NCI-H2107 (cell line): ENCODE measurements at regions not wholly inside any gene's neighbourhood (a gene's known extent, or its start where the extent isn't known, plus 50 kb on each side); places are given as distances from the start of the nearest gene placed in this dataset.

Experiments
- DNase-seq: peaks from one replicate; lab custom pipeline; 2025; lab: John Stamatoyannopoulos, UW

DNA sequence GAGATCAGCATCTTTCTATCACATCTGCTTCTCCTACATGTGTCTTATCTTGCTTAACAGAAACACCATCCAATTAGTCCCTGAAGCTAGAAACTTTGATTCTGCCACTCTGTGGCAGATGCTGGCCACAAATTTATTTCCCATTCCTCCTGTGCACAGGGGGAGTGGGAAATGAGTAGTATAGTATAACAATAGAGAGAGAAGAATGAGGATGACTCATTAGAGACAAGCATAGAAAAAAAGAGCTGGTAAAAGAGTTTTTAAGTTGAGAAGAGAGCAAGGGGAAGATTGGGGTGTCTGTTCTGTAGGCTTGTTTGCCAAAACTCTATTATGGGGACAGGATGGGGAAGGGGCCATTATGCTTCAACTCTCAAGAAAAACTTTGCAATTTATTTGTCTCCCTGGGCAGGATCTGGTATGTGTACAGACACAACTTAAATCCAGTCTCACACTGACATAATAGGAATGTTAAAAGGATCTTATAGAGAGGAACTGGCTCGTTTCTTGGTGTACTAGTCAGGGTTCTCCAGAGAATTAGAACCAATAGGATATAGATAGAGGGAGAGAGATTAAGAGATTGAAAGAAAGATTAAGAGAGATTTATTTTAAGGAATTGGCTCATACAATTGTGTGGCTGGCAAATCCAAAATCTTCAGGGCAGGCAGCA lies 142.6 kb upstream of the CPSF6 start:
- DNase-seq: no peak

DNA sequence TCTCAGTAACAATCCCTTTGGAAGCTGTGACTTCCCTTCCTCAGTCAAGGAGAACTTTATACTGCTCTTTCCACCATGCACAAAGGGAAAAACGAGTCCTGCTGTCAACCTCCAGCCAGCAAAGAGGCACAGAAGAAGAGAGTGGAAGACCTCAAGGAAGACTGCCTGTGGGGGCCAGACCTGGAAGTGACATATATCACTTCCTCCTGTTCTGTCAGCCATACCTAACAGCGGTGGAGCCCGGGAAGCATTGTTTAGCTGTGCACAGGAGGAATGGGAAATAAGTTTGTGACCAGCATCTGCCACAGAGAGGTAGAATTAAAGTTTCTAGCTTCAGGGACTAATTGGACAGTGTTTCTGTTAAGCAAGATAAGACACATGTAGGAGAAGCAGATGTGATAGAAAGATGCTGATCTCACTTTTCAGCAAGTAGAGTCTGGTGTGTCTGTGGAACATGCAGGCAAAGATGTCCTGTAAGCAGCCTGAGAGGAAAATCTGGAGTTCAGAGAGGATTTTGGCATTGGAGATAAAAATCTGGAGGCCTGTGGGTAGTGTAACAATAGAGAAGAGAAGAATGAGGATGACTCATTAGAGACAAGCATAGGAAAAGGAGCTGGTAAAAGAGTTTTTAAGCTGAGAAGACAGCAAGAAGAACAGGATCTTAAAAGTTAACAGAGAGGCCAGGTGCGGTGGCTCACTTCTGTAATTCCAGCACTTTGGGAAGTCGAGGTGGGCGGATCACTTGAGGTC lies 141.6 kb upstream of the CPSF6 start:
- DNase-seq: no peak

DNA sequence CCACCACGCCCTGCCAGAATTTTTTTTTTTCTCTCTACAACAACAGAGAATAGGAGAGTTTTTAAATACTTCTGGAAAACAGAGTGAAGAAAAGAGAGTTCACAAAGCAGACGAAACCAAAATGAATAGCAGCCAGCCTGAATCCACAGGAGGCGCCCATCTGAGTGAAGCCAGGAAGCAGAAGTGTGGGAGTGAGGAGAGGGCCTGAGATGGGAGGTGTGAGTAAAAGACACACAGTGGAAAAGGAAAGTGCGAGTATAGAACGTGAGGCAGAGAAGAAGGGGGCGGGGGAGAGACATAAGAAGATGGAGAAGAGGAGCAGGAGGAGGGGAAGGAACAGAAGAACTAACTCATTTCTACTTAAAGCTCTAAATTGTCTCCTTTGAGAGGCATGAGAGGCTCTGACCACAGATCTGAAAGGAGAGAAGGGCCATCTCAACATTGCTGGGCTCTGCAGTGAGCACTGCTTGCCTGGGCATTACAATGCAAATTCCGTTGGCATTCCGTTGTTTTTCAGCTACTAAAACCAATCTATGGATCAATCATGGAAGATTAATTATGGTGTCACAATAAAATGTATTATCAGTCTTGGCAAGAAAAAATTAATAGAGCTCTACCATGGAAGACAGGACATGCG lies 140.1 kb upstream of the CPSF6 start:
- no peak for DNase-seq

DNA sequence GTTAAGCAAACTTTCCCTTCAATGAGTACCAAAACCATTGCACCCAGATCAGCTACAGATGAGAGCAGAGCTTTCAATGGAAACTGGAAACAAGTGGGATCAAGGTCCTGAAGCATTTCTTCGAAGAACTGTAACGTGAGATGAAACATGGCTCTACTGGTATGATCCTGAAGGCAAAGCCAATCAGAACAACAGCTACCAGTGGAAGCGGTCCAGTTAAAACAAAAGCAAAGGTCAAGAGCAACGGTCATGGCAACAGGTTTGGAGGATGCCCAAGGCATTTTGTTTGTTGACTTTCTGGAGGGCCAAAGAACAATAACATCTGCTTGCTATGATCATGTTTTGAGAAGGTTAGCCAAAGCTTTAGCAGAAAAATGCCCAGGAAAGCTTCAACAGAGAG lies 137.9 kb upstream of the CPSF6 start:
- no peak for DNase-seq

DNA sequence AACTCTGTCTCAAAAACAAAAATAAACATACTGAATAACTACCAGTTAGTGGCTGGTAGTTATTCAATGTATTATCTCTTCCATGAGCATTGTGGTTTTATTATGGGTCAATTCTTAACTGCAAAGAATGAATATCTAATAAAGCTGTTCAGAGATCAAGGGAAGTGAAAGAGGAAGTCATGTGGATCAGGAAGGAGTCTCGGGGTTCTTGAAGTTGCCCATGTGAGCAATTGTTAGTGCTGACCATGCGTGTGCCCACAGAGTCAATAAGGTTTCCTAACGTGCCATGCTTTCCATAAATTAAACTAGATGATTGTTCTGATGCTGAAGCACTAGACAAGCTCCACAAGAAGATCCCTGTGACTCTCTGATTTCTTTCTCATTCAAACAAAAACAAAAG lies 136.5 kb upstream of the CPSF6 start:
- no peak for DNase-seq

DNA sequence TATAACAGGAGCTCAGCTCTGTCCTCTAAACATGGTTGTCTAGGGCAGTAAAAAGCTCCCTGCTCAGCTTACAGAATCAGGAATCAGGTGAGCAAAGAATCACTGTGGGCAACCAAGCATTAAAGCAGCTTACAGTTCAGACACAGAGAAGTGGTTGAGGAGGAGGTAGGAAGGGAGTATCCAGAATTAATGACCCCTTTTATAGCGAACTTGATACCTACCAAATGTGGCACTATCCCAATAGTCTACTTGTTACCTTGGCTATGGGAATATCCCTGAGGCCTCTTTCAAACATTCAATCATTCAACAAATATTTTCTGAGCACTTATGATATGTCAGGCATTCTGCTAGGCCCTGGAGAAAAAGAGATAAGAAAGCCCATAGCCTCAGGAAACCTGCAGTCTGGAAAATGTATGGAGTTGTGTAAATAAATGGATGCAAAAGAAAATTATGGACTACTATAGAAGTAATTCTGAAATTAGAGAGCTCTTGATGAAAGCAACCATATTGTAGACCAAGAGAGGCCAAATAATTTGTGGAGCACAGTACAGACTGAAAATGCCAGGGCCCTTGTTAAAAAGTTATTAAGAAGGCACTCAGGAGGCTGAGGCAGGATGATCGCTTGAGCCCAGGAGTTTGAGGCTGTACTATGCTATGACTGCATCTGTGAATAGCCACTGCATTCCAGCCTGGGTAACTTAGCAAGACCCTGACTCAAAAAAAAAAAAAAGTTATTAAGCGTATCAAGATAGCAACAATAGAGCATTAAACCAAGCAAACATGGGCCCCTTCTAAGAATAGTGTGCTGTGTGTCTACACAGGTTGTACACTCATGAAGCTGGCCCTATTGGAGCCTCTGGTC lies 134.0 kb upstream of the CPSF6 start:
- peak; percentile 46 for DNase-seq

DNA sequence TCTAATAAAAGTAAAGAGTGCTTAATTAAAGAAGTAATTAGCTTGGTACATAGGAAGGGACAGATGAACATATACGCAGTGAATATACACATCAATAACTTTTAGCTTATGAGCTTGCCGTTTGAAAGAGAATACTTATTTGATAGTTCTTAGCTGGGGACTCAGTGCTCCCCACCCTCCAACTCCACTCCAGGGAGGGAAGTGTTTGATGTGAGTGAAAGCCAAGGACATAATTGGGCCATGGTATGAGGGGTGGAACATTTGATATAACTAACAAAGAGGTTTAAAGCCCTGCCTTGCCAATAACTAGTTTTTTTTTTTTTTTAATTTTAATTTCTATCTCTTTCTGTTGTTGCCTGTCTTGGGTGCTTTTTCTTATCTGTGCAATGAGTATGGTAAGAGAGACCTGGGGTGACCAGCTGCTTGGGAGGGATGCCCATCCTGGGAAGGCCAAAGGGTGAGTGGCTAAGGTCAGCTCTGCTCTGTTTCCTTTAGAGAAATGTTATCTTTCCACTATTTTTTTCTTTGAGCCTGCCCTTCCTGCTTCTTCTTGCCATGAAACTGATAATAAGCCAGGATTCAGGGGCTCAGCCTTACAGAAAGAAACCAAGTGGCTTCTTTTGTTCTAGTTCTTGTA lies 132.8 kb upstream of the CPSF6 start:
- no peak for DNase-seq

DNA sequence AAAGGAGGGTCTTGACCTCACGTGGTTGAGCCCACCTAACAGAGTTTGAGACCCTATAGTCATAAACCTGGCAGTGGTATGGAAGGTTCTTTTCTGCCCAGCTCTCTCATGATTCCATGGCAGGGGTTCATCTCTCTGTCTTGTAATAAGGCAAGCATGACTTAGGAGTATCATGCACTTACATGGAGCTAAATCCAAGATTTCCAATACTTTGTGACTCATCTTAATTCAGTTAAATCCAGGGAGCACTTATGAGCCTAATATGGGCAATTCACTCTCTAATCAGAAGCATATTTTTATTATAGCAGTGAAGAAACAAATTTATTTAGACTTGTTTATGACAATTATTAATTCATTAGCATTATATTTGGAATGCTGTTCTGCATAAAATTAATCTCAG lies 131.8 kb upstream of the CPSF6 start:
- no peak for DNase-seq

DNA sequence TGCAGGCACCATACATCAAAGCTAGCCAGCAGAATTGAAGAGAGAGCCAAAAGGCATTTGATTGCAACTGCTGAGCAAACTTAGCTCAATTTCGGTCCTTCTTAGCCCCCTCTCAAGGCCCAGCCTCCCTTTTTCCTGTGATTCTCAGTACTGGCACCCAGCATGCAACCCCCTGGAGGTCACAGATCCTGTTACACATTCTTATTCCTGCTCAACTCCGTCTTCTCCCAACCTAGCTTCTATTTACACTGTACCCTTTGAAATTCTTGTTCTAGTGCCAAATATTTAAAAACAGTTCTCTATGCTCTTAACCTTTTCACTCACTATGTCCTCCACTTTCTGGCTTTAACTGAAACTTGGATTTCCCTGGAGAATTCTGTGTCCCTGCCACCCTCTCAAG lies 131.3 kb upstream of the CPSF6 start:
- DNase-seq: no peak

DNA sequence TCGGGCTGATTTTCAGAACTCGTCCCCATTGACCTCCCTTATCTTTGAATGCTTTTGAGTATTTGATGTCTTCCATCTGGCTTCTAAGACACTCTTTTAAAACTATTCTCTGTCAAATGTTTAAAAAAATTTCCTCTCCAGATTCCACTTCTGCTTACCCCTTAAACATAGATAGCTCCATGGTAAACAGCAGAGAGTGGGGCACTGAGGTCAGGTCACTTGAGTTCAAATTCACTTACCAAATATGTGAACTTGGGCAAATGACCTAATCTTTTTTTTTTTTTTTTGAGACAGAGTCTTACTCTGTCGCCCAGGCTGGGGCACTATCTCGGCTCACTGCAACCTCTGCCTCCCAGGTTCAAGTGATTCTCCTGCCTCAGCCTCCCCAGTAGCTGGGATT lies 126.8 kb upstream of the CPSF6 start:
- no peak for DNase-seq

DNA sequence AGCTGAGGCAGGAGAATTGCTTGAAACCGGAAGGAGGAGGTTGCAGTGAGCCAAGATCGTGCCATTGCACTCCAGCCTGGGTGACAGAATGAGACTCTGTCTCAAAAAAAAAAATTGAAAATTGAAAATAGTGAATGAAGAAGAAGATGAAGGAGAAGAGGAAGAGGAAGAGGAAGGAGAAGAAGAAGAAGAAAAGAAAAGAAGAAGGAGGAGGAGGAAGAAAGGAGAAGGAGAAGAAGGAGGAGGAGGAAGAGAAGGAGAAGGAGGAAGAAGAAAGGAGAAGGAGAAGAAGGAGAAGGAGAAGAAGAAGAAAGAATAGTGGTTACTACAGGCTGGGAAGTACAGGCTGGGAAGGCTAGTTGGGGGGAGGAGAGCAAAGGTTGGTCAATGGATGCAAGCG lies 124.3 kb upstream of the CPSF6 start:
- no peak for DNase-seq

DNA sequence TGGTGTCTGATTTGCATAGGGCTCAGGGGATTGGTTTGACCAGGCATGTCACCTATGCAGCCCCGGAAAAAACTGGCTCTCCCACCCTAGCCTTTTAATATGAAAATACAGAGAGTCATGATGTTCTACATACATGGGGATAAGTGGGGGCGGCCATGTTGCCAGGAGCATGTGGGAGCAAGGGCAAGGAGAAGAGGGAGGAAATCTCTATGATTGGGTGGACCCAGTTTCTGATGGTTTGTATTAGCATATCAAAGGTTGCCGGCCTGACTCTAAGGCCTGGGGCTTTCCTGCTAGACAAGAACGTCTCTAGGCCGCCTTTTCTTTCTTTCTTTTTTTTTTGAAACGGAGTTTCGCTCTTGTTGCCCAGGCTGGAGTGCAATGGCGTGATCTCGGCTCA lies 123.4 kb upstream of the CPSF6 start:
- DNase-seq: no peak

DNA sequence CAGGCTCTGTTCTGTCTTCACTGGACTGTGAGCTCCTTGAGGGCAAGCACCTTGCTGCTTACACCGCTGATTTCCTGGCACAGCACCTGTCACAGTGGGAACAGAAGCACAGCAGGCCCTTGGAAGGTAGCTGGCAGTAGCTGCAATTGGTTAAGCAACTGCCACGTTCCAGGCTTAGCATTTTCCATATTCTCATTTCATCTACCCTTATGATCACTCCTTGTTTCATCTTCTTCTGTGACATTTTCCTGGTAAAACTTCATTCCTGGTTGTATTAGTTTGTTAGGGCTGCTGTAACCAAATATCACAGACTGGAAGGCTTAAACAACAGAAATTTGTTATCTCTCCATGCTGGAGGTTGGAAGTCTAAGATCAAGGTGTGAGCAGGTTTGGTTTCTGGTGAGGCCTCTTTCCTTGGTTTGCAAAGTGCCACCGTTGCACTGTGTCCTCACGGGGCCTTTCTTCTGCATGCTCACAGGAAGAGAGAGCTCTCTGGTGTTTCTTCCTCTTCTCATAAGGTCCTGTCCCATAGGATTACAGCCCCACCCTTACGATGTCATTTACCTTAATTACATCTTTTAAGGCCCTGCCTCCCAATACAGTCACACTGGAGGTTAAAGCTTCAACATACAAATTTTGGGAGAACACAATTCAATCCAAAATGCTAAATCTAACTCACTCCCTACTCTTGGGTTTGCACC lies 121.7 kb upstream of the CPSF6 start:
- DNase-seq: no peak

DNA sequence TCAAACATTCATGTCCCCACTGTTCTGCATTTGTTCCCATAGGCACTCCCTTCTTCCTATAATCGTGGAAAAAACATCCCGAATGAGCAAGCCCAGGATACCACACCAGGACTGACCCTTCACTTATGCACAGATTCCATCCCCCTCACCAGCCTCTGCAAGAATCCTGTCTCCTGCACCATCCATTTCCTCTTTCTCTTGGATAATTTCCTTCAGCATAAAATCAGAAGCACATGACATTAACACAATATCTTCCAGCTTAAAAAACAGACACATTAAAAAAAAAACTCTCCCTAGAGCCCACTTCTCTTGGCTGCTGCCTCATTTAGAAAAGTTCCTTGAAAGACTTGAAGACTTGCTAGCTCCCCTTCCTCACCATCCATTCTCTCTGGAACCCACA lies 120.9 kb upstream of the CPSF6 start:
- DNase-seq: no peak

DNA sequence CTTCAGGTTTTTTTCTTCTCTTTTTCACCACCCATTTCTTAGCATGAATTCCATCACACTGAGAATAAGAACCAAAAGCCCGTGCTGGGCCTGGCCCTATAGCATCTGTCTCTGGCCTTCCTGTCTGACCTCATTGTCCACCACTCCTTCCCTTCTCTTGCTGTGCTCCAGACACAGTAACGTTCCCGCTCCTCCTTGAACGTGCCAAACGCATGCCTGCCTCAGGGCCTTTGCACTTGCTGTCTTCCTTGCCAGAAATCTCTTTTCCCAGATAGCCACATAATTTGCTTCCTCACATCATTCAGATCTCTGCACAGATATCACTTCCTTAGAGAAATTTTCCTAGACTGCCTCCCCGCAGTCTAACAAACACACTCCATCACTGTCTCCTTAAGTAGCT lies 119.6 kb upstream of the CPSF6 start:
- no peak for DNase-seq

DNA sequence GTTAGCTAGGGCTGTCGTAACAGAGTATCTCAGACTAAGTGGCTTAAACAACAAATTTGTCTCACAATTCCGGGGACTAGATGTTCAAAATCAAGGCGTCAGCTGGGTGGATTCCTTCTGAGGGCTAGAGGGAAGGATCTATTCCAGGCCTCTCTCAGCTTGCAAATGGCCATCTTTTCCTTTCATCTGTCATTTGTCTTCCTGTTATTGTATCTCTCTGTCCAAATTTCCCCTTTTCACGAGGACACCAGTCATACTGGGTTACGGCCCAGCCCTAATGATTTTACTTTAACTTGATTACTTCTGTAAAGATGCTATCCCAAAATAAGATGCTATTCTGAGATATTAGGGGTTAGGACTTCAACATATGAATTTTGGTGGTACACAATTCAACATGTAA lies 119.0 kb upstream of the CPSF6 start:
- DNase-seq: no peak

DNA sequence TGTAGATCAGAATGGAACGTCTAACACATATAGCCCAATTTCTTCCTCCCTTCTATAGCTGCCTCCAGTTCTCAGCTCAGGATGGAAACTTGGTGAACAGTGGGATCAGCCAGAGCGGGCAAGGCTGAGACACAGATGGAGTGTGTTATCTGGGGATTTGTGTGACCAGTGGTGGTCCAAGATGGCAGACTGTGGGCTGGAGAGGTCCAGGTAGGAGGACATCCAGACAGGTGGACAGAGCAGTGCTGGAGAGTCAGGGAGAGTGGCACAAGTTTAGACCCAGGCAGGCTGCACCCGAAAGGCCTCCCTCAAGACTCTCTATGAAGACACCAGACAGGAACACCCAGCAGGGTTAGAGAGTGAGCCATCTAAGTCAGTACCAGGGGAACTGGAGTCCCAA lies 116.1 kb upstream of the CPSF6 start:
- DNase-seq: no peak

DNA sequence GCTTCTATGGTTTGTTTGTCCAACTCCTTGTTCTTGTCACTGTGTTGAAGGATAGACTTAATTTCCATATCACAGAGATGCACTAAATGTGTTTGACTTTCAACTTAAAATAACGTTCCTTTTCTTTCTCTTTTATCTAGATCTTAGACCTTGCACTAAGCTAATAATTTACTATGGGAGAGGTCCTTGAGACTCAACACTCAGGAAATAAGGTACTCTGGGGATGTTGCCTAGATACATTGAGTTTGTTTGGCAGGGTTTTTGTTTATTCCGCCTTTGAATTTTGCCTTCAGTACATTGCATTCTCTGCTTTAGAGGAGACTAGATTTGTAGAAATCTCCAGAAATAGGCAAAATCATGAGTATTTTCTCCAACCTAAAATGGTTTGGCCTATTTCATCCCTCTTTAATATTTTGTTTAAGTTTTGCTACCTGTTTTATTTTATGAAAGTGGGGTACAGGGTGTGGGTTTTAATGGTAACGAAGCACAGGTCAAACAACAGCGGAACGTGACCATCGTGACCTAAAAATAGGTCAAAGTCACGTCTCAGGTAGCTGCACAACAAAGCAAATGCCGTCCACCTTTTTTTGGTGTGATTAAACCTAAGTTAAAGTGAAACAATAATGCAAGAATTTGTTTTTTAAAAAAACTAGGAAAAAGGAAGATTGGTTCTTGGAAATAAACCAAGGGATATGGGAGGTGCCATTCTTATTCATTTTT lies 115.3 kb upstream of the CPSF6 start:
- DNase-seq: no peak

DNA sequence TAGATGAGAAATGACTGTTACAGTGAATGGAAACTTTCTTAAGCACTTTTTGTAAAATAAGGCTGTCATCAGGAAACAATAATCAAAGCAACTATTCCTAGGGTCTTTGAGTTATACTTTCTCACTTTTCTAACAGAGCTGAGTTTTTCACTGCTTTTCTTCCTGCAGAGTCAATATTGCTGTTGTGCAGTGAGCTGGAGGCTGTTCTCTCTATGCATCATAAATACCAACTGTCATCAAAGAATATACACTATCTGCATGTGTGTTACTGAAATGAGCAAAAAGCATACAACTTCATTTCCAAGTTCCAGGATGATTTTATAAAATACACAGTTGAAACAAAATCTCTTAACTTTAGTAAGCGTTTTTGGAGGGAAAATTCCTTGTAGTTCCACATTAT lies 110.4 kb upstream of the CPSF6 start:
- no peak for DNase-seq

DNA sequence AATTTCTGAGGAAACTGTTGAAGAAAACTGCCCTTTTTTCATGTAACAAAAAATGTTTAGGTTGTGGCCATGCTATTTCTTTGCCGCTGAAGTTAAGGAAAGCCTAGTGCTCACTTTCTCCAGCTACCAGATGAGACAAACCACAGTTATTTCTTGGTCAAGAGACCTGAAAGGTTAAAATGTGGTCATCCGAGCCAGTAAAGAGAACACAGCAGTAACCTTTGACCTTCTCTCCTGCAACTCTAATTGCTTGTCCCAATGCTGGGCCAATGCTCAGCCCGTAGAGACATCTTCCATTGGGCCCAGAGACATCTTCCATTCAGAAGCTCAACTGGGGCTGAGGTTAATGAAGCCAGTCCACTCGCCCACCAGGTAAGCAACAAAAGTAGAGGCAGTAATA lies 109.8 kb upstream of the CPSF6 start:
- DNase-seq: no peak

DNA sequence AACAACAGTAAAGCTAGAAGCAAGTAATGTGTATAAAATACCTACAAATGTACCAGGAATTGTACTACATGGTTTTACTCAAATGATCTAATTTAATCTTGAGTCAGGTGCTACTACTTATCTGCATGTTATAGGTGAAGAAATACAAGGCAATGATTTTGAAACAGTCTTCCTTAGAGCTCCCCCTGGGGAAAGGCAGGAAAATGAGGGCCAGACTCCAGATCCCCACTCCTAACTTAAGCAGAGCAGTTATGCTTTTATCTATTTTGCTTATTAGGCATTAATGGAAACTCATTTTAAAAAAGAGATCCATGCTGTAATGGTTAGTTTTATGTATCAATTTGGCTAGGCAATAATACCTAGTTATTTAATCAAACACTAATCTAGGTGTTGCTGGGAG lies 109.3 kb upstream of the CPSF6 start:
- no peak for DNase-seq
